PC-9 (cell line): ENCODE measurements at regions not wholly inside any gene's neighbourhood (a gene's known extent, or its start where the extent isn't known, plus 50 kb on each side); places are given as distances from the start of the nearest gene placed in this dataset.

Experiments
- CTCF ChIP-seq: fragments of 200-600 bp; sonication (generic); conservative IDR thresholded peaks from 2 replicates; pipeline ENCODE4 v1.6.1; 2017; ENCODE audit warnings: mixed run types, antibody characterized with exemption, mild to moderate bottlenecking, moderate library complexity
- EZH2 ChIP-seq: fragments of 200-600 bp; sonication (generic); IDR thresholded peaks from 2 replicates; pipeline ENCODE4 v1.8.0; 2017; ENCODE audit warnings: antibody characterized with exemption, low read depth

GRCh38 chr12:25859976-25860375 is 98.5 kb upstream of the RASSF8 start:
- TF ChIP-seq CTCF (no peak), EZH2 (no peak)
